Trophoblast cell (in vitro differentiated cells and primary cell): ENCODE measurements at regions not wholly inside any gene's neighbourhood (a gene's known extent, or its start where the extent isn't known, plus 50 kb on each side); places are given as distances from the start of the nearest gene placed in this dataset.

Source experiments
- DNase-seq, 2 donors: peaks; one replicate each; pipeline ENCODE4 v3.0.0-alpha.2; 2016
- H2AFZ ChIP-seq: 2 replicates; pipeline ENCODE4 v1.6.1; 2013; ENCODE audit warnings: low read length, moderate library complexity, mild to moderate bottlenecking; ENCODE audit not compliant: insufficient read depth, poor library complexity
- H2AK5ac ChIP-seq: 2 replicates; pipeline ENCODE4 v1.6.1; 2013; ENCODE audit warnings: mild to moderate bottlenecking, low read length
- H2BK120ac ChIP-seq: 2 replicates; pipeline ENCODE4 v1.6.1; 2013; ENCODE audit warnings: low read length, mild to moderate bottlenecking, moderate library complexity; ENCODE audit not compliant: insufficient read depth, poor library complexity
- H2BK12ac ChIP-seq: 2 replicates; pipeline ENCODE4 v1.6.1; 2013; ENCODE audit warnings: mild to moderate bottlenecking, low read length, moderate library complexity
- H2BK5ac ChIP-seq: 2 replicates; pipeline ENCODE4 v1.6.1; 2013; ENCODE audit warnings: low read length, low read depth, moderate library complexity, mild to moderate bottlenecking; ENCODE audit not compliant: poor library complexity
- H3K14ac ChIP-seq: 2 replicates; pipeline ENCODE4 v1.6.1; 2013; ENCODE audit warnings: mild to moderate bottlenecking, low read length
- H3K18ac ChIP-seq: 2 replicates; pipeline ENCODE4 v1.6.1; 2013; ENCODE audit warnings: mild to moderate bottlenecking, low read length
- H3K23ac ChIP-seq: 2 replicates; pipeline ENCODE4 v1.6.1; 2013; ENCODE audit warnings: low read length
- H3K27ac ChIP-seq: 2 replicates; pipeline ENCODE4 v1.5.1; 2013; ENCODE audit warnings: low read depth, mild to moderate bottlenecking, inconsistent platforms, low read length, moderate library complexity
- H3K27me3 ChIP-seq: 2 replicates; pipeline ENCODE4 v1.6.1; 2013; ENCODE audit warnings: inconsistent platforms, mild to moderate bottlenecking, low read length, moderate library complexity; ENCODE audit not compliant: insufficient read depth
- H3K36me3 ChIP-seq, 2 experiments: 1 replicate in 1 of 2; 2 replicates in 1 of 2; pipeline ENCODE4 v1.6.1; 2013; ENCODE audit warnings: low read length in 2 of 2, mild to moderate bottlenecking in 2 of 2, moderate library complexity in 1 of 2; ENCODE audit not compliant: insufficient read depth in 2 of 2, control insufficient read depth in 1 of 2
- H3K4ac ChIP-seq: 2 replicates; pipeline ENCODE4 v1.6.1; 2013; ENCODE audit warnings: low read depth, mild to moderate bottlenecking, low read length, moderate library complexity
- H3K4me1 ChIP-seq, 2 experiments: 1 replicate in 1 of 2; 2 replicates in 1 of 2; pipeline ENCODE4 v1.6.1; 2013; ENCODE audit warnings: low read length in 2 of 2, mild to moderate bottlenecking in 2 of 2, moderate library complexity in 1 of 2; ENCODE audit not compliant: insufficient read depth in 2 of 2, control insufficient read depth in 1 of 2
- H3K4me2 ChIP-seq: 2 replicates; pipeline ENCODE4 v1.6.1; 2013; ENCODE audit warnings: inconsistent platforms, mild to moderate bottlenecking, low read length, moderate library complexity
- H3K4me3 ChIP-seq: 2 replicates; pipeline ENCODE4 v1.5.1; 2013; ENCODE audit warnings: mild to moderate bottlenecking, low read depth, low read length, inconsistent platforms
- H3K79me1 ChIP-seq: one replicate; pipeline ENCODE4 v1.6.1; 2013; ENCODE audit warnings: low read length
- H3K79me2 ChIP-seq: 2 replicates; pipeline ENCODE4 v1.6.1; 2013; ENCODE audit warnings: low read length, mild to moderate bottlenecking; ENCODE audit not compliant: control insufficient read depth, insufficient read depth, poor library complexity
- H3K9ac ChIP-seq: 2 replicates; pipeline ENCODE4 v1.6.1; 2013; ENCODE audit warnings: mild to moderate bottlenecking, low read length
- H3K9me3 ChIP-seq: 2 replicates; pipeline ENCODE4 v1.6.1; 2013; ENCODE audit warnings: low read depth, mild to moderate bottlenecking, control low read depth, inconsistent platforms, low read length; ENCODE audit not compliant: insufficient read depth
- H4K12ac ChIP-seq: 2 replicates; pipeline ENCODE4 v1.6.1; 2013; ENCODE audit warnings: low read depth, mild to moderate bottlenecking, low read length, moderate library complexity
- H4K8ac ChIP-seq: 2 replicates; pipeline ENCODE4 v1.6.1; 2013; ENCODE audit warnings: low read depth, mild to moderate bottlenecking, low read length, moderate library complexity
- H4K91ac ChIP-seq: one replicate; pipeline ENCODE4 v1.6.1; 2013; ENCODE audit warnings: low read depth, mild to moderate bottlenecking, low read length, moderate library complexity
- WGBS: extraction: QIAGEN DNeasy Blood & Tissue Kit; methylation state at CpG from one replicate; pipeline ENCODE4 v1.1.7; 2013; ENCODE audit warnings: missing lambda C conversion rate; ENCODE audit not compliant: insufficient read length, insufficient coverage; ENCODE audit errors: extremely low coverage; 5-methylcytosine and 5-hydroxymethylcytosine counted together

- H3K9me3 ChIP-seq: no peaks in the 10 kb centered on the region
- no peak overlapping the region for H3K27ac ChIP-seq
- no peaks in the 10 kb centered on the region for H3K4me1 ChIP-seq
- no peak overlapping the region for H2AFZ ChIP-seq
- no CpG with 5 or more reads among the region's 5 CpGs for WGBS
- DNase-seq: no peak
- H3K9ac ChIP-seq: no peak overlapping the region
- H2BK120ac ChIP-seq: no peak overlapping the region
- no peak overlapping the region for H2BK5ac ChIP-seq
- no peak overlapping the region for H3K4me3 ChIP-seq
- no peaks in the 10 kb centered on the region for H3K27me3 ChIP-seq
- H4K8ac ChIP-seq: no peak overlapping the region
- H2AK5ac ChIP-seq: no peak overlapping the region
- H4K91ac ChIP-seq: no peak overlapping the region
- no peak overlapping the region for H3K23ac ChIP-seq
- no peak overlapping the region for H3K14ac ChIP-seq
- no peak overlapping the region for H4K12ac ChIP-seq
- no peaks in the 10 kb centered on the region for H3K79me1 ChIP-seq
- H3K79me2 ChIP-seq: no peaks in the 10 kb centered on the region
- no peak overlapping the region for H2BK12ac ChIP-seq
- no peaks in the 10 kb centered on the region for H3K36me3 ChIP-seq
- H3K18ac ChIP-seq: no peak overlapping the region
- no peak overlapping the region for H3K4me2 ChIP-seq
- no peak overlapping the region for H3K4ac ChIP-seq
These were observed 126.1 kb upstream of the UST start for GRCh38 chr6:148620579-148621298.

DNA sequence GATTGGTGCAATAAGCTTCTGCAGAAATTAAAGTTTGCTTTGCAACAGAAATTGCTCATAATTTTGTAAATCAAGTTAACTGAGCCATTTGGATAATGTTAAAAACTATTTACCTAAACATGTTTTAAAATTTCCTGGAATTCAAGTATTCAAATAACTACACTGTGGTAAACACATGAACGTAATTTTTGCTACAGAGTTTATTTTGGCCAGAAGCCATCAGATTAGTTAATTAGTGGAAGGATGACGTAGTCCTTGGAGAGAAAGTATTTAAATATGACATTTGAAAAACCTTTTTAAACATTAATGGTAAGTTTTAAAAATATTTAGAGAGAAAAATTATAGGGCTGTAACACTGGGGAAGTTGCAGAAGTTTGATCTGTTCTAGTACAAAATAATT, 121.2 kb upstream of the UST start:
- no CpG with 5 or more reads among the region's 2 CpGs for WGBS

GRCh38 chr6:148628251-148628650, 118.6 kb upstream of the UST start:
- no peak overlapping the region for H3K9ac ChIP-seq
- H3K79me1 ChIP-seq: no peaks in the 10 kb centered on the region
- H3K4me3 ChIP-seq: no peak overlapping the region
- no peak overlapping the region for H3K4me2 ChIP-seq
- H3K27me3 ChIP-seq: no peaks in the 10 kb centered on the region
- no peaks in the 10 kb centered on the region for H3K9me3 ChIP-seq
- H3K36me3 ChIP-seq: no peaks in the 10 kb centered on the region
- no peak overlapping the region for H3K27ac ChIP-seq
- H2BK5ac ChIP-seq: no peak overlapping the region
- H2AFZ ChIP-seq: no peak overlapping the region
- no peak overlapping the region for H2BK120ac ChIP-seq
- no peaks in the 10 kb centered on the region for H3K4me1 ChIP-seq
- no peak overlapping the region for H4K91ac ChIP-seq
- no peak overlapping the region for H3K23ac ChIP-seq
- no peak overlapping the region for H4K8ac ChIP-seq
- H2BK12ac ChIP-seq: no peak overlapping the region
- H3K4ac ChIP-seq: no peak overlapping the region
- DNase-seq: no peak
- H3K18ac ChIP-seq: no peak overlapping the region
- no peak overlapping the region for H3K14ac ChIP-seq
- no peak overlapping the region for H4K12ac ChIP-seq
- no peaks in the 10 kb centered on the region for H3K79me2 ChIP-seq
- H2AK5ac ChIP-seq: no peak overlapping the region

More for the DNA sequence above, 121.2 kb upstream of the UST start:
- H2AK5ac ChIP-seq: no peak overlapping the region
- no peaks in the 10 kb centered on the region for H3K9me3 ChIP-seq
- no peak overlapping the region for H2AFZ ChIP-seq
- H3K36me3 ChIP-seq: no peaks in the 10 kb centered on the region
- no peaks in the 10 kb centered on the region for H3K4me1 ChIP-seq
- H2BK5ac ChIP-seq: no peak overlapping the region
- H3K23ac ChIP-seq: no peak overlapping the region
- no peak overlapping the region for H3K9ac ChIP-seq
- no peak overlapping the region for H3K4me2 ChIP-seq
- no peak for DNase-seq
- H3K79me1 ChIP-seq: no peaks in the 10 kb centered on the region
- H3K14ac ChIP-seq: no peak overlapping the region
- no peak overlapping the region for H3K4me3 ChIP-seq
- no peak overlapping the region for H2BK12ac ChIP-seq
- no peak overlapping the region for H3K27ac ChIP-seq
- H3K4ac ChIP-seq: no peak overlapping the region
- H2BK120ac ChIP-seq: no peak overlapping the region
- no peak overlapping the region for H3K18ac ChIP-seq
- no peaks in the 10 kb centered on the region for H3K79me2 ChIP-seq
- H4K8ac ChIP-seq: no peak overlapping the region
- no peak overlapping the region for H4K12ac ChIP-seq
- no peak overlapping the region for H4K91ac ChIP-seq
- no peaks in the 10 kb centered on the region for H3K27me3 ChIP-seq

- no peak for DNase-seq
- Histone ChIP-seq H3K4me1 (no peaks in the 10 kb centered on the region), H3K79me1 (no peaks in the 10 kb centered on the region), H2BK120ac (no peak overlapping the region), H3K9me3 (no peaks in the 10 kb centered on the region), H3K14ac (no peak overlapping the region), H4K91ac (no peak overlapping the region), H4K8ac (no peak overlapping the region), H3K36me3 (no peaks in the 10 kb centered on the region), H3K4me2 (no peak overlapping the region), H3K4ac (no peak overlapping the region), H3K27me3 (no peaks in the 10 kb centered on the region), H2BK12ac (no peak overlapping the region), H3K79me2 (no peaks in the 10 kb centered on the region), H2AK5ac (no peak overlapping the region), H2BK5ac (no peak overlapping the region), H4K12ac (no peak overlapping the region), H3K9ac (no peak overlapping the region), H3K4me3 (no peak overlapping the region), H2AFZ (no peak overlapping the region), H3K18ac (no peak overlapping the region), H3K27ac (no peak overlapping the region), H3K23ac (no peak overlapping the region)
- no CpG with 5 or more reads among the region's 1 CpG for WGBS
These were observed 117.6 kb upstream of the UST start for GRCh38 chr6:148629181-148629580.
